Activated gamma-delta T cell (primary cell): ENCODE measurements at regions not wholly inside any gene's neighbourhood (a gene's known extent, or its start where the extent isn't known, plus 50 kb on each side); places are given as distances from the start of the nearest gene placed in this dataset.

Experiments
- DNase-seq: peaks from one replicate; lab custom pipeline; 2025; lab: John Stamatoyannopoulos, UW

DNA sequence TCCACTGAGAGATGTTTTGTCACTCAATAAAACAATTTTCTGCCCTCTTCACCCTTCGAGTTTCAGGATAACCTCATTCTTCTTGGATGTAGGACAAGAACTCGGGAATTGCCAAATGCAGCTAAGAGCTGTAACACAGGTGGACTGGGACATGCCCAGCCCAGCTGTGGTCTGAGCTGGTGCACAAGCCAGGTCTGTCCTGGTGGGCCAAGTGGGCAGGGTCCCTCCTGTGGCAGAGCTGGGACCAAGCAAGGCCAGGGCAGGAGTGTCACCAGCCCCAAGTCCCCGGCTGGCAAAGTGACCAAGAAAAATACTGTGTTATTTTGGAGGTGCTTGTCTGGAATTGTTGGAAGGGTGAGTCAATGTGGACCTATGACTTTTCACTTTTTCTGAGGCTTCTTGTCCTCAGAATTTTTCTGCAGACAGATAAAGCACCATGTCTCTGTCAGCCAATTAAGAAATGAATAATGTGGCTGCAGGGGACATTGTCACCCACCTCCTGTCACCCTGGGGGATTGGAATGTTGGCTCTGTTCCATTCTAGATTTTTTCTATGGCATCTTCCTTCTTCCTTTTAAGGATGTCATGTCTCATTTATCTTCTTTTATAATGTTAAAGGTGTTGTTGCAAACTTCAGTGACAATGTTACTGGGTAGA is 645.2 kb upstream of the EPHA6 start:
- no peak for DNase-seq

DNA sequence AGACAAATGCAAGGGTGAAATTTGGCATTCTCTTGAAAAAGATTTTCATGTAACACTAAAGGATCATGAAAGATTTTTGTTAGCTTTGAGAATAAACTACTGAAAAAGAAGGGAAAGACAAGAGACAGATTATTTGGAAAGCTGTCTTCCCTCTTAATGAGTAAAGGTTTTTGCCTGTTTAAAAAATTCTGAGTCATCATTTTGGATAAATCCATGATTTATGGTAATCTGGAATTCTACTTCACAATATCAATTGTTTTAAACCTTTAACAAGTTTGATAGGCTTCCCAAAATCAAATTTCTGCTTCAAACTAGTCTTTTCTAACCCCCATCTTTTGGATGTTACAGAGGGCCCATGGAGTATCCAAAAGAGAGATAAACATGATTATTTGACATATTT is 641.5 kb upstream of the EPHA6 start:
- DNase-seq, result no peak

DNA sequence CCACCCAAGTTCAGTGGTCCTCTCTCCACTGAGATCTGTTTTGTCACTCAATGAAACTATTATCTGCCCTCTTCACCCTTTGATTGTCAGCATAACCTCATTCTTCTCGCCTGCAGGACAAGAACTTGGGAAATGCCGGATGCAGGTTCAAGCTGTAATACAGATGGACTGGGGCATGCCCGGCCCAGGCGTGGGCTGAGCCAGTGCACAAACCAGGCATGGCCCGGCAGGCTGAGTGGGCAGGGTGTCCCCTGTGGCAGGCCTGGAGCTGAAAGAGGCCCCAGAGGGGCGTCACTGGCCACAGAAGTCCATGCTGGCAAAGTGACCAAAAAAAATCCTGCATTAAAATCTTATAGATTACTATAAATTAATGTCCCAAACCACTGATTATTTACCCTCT is 638.9 kb upstream of the EPHA6 start:
- peak; percentile 7 for DNase-seq

DNA sequence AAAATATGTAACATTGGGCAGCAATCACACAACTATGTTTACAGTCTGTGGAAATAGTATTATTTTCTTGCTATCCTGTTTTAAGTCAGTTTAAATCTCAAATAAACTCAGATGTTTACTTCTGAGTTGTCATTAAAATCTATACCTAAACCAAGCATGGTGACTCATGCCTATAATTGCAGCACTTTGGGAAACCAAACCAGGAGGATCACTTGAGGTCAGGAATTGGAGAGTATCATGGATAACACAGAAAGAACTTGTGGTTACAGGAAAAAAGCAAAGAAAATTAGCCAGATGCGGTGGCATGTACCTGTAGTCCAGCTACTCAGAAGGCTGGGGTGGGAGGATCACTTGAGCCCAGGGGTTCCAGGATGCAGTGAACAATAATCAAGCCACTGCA is 631.6 kb upstream of the EPHA6 start:
- no peak for DNase-seq

DNA sequence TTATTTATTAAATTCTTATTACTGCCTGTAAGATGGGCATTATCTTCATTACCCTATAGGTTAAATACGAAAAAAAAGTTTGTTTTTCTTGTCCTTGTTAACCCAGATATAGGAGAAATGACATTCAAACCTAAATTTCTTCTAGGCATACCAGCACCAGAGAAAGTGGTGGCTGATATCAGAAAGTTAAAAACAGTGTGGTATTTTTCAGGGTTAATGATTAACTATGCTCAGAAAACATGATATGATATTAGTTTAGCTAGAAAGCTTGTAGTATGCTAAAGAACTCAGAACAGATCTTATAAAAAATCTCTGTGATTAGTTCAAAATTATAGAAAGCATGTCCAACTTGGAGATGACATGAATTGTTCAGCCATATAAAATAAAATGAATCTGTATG is 630.5 kb upstream of the EPHA6 start:
- no peak for DNase-seq

DNA sequence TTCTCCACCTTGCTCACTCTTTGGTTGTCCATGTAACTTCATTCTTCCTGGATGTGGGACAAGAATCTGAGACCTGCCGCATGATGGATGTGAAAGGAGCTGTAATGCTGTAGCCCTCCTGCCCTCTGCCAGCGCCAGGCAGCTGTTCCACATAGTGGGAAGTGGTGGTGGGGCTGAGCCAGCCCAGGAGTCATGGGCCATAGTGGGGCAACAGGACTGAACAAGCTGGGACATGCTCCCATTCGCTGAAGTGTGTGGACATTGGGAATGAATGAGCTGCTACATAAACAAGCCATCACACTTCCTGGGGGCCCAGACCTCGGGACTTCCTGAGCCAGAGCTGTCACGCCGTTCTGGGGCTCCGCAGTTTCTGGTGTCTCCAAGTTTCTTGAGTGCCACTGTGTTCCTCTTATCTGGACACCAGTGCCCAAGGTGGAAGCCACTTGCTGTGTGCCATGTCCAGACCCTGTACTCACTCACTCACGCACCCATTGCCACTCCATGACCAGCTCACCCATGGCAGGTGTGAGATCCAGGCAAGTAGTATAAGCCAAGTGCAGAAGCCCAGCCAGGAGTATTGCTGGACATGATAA is 624.3 kb upstream of the EPHA6 start:
- no peak for DNase-seq

DNA sequence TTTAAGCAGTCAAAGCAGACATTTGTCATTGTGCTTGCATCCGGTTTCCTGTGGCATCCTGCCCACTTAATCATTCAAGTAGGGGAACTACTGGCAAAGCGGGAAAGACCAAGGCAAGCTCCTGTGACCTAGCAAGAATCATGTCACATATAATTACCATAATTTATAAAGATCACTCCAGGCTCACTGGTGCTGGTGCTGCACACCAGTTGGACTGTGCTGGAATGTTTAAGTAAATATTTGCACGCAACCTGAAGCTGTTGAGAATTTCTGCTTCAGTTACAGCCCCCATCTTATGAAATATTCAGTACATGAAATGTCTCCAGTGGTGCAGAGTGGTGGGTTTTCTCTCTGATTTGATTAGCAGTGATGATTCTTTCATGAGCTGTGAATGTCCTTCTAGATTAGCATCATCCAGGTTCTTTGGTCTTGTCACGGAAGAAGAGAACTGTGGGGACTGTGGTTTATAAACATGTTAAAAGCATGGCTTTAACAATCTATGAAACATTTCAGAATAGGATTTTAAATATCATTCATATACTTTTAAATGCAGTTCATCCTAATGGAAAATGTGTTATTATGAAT is 621.3 kb upstream of the EPHA6 start:
- no peak for DNase-seq

DNA sequence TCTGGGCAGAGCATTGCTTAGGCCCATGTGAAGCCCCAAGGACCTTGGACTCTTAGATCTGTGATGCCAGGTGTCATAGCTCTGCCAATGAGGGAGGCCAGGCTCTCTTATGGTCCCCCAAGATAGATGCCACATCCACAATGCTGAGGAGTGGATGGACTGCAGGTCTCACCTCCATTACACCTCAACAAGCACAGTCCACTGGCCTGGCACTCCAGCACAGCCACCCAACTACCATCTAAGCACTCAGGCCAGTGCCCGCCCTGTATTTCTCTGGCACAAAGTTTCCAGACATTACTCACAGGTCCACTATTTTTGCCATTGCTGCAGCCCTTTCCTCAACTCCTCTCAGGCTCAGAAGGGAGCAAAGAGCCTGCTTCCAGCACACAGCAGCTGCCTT is 613.5 kb upstream of the EPHA6 start:
- no peak for DNase-seq

DNA sequence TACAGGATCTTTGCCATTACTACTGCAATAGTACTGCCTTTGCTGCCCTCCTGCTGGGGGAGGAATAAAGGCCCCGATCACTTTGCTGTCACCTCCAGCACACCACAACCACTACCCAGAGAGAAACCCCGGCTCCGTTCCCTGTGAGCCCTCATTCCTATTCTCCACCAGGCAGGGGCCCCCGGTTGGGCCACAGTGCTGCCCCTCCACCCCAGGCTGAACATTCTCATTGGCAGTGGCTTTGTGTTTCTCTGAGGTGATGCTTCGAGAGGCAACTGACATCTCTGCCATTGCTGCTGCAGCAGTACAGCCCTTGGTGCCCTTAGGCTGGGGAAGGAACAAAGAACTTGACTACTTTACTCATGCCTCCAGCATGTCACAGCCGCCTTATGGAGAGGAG is 612.9 kb upstream of the EPHA6 start:
- DNase-seq, result no peak

DNA sequence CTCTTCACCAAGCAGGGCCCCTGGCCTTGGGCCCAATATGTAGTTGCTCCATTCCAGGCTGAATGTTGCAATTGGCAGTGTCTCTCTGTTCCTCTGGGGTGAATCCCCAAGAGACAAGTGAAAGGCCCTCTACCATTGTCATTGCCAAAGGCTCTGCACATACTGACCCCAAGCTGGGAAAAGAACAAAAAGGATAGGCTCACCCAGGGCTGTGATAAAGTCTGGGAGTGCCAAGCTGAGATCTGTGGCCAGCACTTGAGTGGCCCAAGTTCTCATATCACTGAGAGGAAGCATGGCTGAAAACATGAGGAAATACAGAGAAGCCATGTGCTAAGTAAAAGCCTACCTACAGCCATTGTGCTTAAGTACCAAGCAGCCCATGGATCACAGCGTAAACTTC is 612.2 kb upstream of the EPHA6 start:
- DNase-seq, result no peak

DNA sequence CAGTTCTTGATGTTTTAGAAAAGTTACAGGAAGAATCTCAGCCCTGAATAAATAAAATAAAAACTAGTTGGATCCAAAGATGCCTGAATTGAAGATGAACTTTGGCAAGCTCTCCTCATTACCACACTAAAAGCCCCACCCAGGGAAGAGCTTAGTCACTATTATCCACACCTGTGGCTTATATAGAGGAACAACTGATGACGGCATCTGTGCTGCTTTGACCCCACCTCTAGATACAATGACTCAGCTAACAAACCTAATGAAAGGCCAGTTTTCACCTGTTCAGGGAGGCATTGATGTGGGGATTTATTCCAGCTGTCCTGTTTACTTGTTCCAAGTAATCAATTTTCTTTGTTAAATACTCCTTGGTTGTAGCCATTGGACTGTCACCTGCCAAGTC is 604.7 kb upstream of the EPHA6 start:
- DNase-seq, result no peak

DNA sequence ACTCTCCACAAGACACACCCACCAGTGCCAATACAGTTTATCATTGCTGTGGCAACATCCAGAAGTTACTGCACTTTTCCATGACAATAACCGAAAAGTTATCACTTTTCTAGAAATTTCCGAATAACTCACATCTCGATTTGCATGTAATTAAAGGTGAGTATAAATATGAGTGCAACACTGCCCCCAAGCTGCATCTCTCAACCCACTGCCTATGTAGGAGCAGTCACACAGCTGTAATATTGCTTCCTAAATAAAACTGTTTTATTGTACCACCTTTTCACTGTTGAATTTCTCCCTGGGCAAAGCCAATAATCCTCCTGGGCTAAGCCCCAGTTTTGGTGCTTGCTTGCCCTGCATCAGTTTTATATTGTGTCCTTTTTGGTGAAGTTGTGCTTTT is 601.0 kb upstream of the EPHA6 start:
- DNase-seq, result no peak

DNA sequence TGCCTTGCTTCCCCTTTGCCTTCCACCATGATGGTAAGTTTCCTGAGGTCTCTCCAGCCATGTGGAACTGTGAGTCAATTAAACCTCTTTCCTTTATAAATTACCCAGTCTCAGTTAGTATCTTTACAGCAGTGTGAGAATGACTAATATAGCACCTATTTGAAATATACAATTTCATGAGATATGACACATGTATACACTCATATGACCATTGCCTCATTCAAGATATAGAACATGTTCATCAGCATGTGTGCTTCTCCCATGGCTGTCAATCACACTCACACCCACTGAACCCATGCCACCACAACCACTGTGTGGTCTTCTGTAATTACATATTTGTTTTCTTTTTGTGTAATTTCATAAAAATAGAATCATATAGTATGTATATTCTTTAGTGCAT is 599.5 kb upstream of the EPHA6 start:
- DNase-seq, result no peak

DNA sequence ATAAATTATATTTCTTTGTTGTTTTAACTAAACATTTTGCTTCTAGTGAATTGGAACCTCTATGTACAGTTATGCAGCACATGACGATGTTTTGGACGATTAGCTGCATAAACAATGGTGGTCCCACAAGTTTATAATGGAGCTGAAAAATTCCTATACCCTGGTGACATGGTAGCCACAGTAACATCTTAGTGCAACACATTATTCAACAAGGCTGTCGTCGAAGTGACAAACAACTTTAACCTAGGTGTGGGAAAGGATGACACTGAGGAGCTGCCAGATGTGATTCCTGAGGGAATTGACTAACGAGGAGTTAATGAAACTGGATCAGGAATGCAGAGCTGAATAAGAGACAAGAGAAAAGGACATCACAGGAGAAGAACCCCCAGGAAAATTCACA is 588.9 kb upstream of the EPHA6 start:
- no peak for DNase-seq

DNA sequence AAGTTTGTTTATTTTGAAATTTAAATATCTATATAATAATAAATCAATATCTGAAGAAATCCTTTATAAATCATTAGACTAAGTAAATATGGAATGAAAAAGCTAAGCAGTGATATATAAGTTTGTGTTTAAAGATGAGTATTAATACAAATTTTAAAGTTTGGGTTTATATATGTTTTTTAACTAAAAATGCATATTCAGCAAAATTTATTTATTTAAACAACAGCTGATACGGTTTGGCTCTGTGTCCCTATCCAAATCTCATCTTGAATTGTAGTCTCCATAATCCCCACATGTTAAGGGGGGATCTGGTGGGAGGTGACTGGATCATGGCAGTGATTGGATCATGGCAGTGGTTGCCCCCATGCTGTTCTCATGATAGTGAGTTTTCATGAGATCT is 580.7 kb upstream of the EPHA6 start:
- DNase-seq, result no peak

DNA sequence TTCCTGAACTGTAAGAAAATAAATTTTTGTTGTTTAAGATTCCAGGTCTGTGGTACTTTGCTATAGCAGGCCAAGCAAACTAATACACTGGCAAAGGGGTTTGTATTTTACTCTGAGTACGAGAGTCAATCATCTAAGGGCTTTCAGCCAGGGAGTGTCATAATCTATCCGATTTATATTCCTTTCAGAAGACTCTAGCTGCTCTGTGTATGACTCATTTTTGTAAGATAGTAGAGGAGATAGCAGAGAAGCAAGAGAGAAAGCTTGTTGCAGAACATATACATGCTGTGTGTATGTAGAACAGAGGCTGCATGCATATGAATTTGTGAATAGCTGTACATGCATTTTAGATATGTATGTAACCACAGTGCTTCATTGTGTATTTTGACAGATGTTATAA is 577.9 kb upstream of the EPHA6 start:
- no peak for DNase-seq

DNA sequence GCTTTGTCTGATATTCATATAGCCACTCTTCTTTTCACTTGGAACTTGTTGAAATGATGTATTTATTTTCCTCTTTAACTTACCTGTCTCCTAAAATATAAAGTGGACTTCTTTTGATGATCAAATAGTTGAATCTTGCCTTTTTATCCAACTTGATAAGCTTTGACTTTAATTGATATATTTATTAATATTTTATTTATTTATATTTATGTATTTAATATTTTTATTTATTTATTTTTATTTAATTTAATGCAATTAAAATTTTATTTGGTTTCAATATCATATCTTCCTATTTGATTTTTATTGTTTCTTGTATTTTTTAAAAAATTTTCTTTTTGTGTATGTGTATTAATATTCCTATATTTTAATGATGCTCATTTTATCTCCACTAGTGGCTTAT is 555.1 kb upstream of the EPHA6 start:
- no peak for DNase-seq

DNA sequence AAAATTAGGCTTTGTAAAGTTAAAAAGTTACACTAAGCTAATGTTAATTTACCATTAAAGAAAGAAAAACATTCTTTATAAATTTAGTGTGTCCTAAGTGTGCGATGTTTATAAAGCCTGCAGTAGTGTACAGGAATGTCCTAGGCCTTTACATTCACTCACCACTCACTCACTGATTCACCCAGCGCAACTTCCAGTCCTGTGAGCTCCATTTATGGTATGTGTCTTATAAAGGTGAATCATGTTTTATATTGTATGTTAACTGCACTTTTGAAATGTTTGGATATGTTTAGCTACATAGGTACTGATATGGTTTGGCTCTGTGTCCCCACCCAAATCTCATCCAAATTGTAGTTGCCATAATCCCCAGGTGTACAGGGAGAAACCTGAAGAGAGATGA is 549.7 kb upstream of the EPHA6 start:
- DNase-seq, result no peak

DNA sequence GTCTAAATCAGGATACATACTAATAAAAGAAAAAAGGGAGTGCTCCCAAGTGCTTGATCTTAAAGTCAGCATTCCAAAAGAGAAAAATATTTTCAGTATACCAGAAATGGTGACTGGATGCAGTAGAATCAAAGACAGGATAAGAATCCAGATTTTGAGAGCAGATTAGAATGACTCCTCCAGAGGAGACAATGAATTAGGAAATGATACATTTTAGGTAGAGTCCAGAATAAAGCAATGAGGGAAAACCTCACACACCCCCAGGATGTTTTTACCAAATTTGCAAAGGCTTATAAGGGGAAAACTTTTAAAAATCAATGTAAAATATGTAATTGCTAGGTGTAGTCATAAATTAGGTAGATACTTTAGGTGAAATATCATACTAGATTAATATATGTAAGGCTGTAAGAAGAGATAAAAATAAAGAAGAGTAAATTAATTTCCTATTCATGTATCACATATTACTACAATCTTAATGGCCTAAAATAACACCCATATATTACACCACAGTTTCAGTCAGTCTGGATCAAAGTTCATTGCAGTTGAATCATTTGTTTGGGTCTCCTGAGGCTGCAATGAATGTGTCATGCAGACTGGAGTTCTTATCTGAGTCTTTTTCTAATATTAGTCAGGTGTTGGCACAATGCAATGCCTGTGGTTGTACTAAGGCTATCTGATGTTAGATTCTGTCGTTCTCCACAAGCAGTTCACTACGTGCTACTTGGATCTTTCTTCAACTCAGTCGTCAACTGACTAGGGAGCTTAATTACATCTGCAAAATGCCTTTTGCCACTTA is 547.8 kb upstream of the EPHA6 start:
- DNase-seq, result no peak

DNA sequence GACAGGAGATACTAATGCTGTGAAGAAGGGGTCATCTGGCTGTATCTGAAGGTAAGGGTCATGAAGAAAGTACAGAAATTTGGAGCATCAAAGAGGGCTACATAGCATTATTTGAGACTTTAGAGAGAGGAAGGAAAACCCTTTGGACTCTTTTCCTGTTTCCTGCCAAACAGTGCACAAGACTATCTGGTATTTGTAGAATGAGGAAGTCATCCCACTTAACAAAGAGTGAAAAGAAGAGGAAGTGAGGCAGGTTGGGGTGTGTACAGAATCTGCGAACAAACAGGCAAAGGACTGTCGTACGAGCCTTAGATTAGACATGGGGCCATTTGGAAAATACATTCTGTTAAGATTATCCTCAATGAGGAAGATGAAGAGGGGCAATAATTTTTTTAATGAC is 546.8 kb upstream of the EPHA6 start:
- DNase-seq, result no peak

DNA sequence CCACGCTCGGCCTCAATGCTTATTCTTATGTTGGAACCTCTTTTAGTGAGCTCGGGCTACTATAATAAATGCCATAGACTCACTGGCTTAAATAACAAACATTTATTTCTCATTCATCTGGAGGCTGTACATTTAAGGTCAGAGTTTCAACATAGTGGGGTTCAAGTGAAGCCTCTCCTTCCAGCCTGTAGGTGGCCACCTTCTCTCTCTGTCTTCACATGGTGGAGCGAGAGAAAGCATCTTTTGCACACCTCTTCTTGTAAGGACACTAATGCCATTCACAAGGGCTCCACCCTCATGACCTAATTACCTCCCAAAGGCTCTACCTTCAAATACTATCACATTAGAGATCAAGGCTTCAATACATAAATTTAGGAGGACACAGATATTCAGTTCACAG is 520.3 kb upstream of the EPHA6 start:
- DNase-seq, result no peak

DNA sequence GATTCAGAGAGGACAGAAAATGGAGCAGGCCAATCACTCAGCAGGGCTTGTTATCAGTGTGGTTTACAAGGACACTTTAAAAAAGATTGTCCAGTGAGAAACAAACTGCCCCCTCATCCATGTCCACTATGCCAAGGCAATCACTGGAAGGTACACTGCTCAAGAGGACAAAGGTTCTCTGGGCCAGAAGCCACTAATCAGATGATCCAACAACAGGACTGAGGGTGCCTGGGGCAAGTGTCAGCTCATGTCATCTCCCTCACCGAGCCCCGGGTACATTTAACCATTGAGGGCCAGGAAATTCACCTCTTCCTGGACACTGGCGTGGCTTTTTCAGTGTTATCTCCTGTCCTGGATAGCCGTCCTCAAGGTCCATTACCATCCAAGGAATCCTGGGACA is 513.7 kb upstream of the EPHA6 start:
- no peak for DNase-seq

DNA sequence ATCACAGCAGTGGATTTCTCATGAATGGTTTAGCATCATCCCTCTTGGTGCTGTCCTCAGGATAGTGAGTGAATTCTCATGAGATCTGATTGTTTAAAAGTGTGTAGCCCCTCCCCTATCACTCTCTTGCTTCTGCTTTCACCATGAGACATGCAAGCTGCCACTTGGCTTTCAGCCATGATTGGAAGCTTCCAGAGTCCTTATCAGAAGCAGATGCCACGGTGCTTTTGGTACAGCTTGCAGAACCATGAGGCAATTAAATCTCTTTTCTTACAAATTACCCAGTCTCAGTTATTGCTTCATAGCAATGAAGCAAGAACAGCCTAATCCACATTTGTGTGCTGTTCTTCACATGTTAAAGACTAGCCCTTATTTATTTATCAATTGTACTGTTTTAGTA is 495.2 kb upstream of the EPHA6 start:
- DNase-seq, result no peak
